ENCODE measurements at regions not wholly inside any gene's neighbourhood (a gene's known extent, or its start where the extent isn't known, plus 50 kb on each side); places are given as distances from the start of the nearest gene placed in this dataset.
"Not testable (repeated sequence)": the region's sequence is repeated elsewhere in the genome, so short reads cannot be mapped to it uniquely, and the experiment has no call there.

DNA sequence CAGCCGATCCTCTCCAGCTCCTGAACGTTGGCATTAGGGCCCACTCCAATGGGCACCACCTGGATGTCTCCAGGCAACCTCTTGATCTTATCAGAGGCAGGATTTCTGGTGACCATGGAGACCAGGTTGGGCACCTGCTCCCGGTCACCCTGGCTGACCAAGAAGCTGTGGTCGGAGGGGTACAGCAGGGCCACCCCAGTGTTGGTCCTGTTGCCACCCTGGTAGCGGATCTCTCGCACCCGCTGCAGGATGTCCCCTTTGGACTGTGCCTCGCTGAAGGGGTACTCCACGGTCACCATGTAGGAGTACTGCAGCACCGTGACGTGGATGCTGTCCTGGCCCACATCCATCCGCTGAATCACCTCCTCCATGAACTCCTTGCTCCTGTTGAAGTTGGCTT, 104.3 kb upstream of the CCT8L2 start:
- TF ChIP-seq, protein P1, sequence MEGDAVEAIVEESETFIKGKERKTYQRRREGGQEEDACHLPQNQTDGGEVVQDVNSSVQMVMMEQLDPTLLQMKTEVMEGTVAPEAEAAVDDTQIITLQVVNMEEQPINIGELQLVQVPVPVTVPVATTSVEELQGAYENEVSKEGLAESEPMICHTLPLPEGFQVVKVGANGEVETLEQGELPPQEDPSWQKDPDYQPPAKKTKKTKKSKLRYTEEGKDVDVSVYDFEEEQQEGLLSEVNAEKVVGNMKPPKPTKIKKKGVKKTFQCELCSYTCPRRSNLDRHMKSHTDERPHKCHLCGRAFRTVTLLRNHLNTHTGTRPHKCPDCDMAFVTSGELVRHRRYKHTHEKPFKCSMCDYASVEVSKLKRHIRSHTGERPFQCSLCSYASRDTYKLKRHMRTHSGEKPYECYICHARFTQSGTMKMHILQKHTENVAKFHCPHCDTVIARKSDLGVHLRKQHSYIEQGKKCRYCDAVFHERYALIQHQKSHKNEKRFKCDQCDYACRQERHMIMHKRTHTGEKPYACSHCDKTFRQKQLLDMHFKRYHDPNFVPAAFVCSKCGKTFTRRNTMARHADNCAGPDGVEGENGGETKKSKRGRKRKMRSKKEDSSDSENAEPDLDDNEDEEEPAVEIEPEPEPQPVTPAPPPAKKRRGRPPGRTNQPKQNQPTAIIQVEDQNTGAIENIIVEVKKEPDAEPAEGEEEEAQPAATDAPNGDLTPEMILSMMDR (IDR thresholded peaks at IDR 0.05; ENCODE audit: low read length), result not testable (repeated sequence)
- not testable (repeated sequence) for TF ChIP-seq EZH2 (IDR thresholded peaks at IDR 0.05; ENCODE audit: borderline replicate concordance, low read length)
